Calu3 (cell line): ENCODE measurements at regions not wholly inside any gene's neighbourhood (a gene's known extent, or its start where the extent isn't known, plus 50 kb on each side); places are given as distances from the start of the nearest gene placed in this dataset.

Source experiments
- BruUV-seq: library from RNA; stranded (reverse); fragments of 400-500 nt; replicated peaks from 2 replicates; lab custom pipeline; 2021; lab: Mats Ljungman, UMichigan
- CTCF ChIA-PET: fragments of 300-600 bp; sonication (Branson Sonifier 250); formaldehyde crosslinking; loops from one replicate; lab custom pipeline; 2022; ENCODE audit warnings: antibody characterized with exemption; lab: Charles Lee
- DNase-seq: peaks from one replicate; pipeline ENCODE4 v3.0.0; 2022
- H3K27ac Mint-ChIP-seq: one replicate; pipeline ENCODE4 v1.8.0; 2022; ENCODE audit warnings: mixed read lengths; ENCODE audit not compliant: unreplicated experiment
- H3K27me3 Mint-ChIP-seq: one replicate; pipeline ENCODE4 v1.8.0; 2022; ENCODE audit warnings: mixed read lengths; ENCODE audit not compliant: unreplicated experiment
- H3K36me3 Mint-ChIP-seq: one replicate; pipeline ENCODE4 v1.8.0; 2022; ENCODE audit warnings: mild to moderate bottlenecking, moderate library complexity, mixed read lengths; ENCODE audit not compliant: insufficient read depth, unreplicated experiment
- H3K4me1 Mint-ChIP-seq: one replicate; pipeline ENCODE4 v1.8.0; 2022; ENCODE audit warnings: mild to moderate bottlenecking, low read depth, mixed read lengths; ENCODE audit not compliant: unreplicated experiment
- H3K4me3 Mint-ChIP-seq: one replicate; pipeline ENCODE4 v1.8.0; 2022; ENCODE audit warnings: mild to moderate bottlenecking, low read depth, moderate library complexity, mixed read lengths; ENCODE audit not compliant: unreplicated experiment
- H3K9me3 Mint-ChIP-seq: one replicate; pipeline ENCODE4 v1.8.0; 2022; ENCODE audit warnings: low read depth, mixed read lengths; ENCODE audit not compliant: unreplicated experiment
- intact Hi-C: fragments of 100-400 bp; cut with micrococcal nuclease; formaldehyde crosslinking; loops from one replicate; pipeline ENCODE4 v1.10.0; 2022; ENCODE audit not compliant: unreplicated experiment
- TF ChIP-seq, protein P1 (sequence below): fragments of 200-600 bp; IDR thresholded peaks from one replicate; pipeline ENCODE4 v1.8.0; 2022; ENCODE audit warnings: antibody characterized with exemption; ENCODE audit not compliant: unreplicated experiment

DNA sequence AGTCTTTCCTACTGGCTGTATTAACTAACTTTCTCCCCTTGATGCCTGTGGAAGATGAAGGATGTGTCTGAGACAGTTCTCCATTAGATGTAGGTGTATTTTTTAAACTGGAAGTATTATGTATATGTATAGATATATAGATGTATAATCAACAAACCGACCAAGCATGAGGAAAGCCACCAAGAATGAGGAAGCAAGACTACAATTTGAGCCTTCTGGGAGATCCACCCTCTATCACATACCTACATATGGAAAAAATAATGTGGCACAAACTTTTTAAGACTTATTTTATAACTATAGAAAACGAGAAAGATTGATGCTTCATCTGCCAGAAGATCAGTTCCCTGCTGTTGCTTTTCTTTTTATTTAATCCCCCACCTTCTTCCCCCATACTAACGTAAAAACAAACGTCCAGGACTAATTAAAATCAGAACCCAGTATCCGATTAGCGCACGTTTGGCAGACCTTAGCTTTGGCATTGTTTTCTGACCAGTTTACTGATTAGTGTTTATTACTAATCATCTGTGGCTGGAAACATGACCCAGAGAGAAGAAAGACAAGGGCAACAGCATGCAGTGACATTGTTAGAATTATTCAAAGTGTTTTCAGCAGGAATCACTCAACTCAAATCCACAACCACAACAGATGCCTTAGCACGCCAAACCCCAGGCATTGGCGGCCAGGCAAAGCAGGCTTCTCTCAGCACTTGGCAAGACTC, 490.2 kb downstream of the EBF1 start:
- no peak overlapping the region for H3K27ac Mint-ChIP-seq
- no peaks in the 10 kb centered on the region for H3K27me3 Mint-ChIP-seq
- no TSS peak for BruUV-seq
- H3K9me3 Mint-ChIP-seq: peaks cover 13% of the 10 kb centered on the region
- H3K36me3 Mint-ChIP-seq: no peaks in the 10 kb centered on the region
- intact Hi-C loops: no loop called here
- H3K4me3 Mint-ChIP-seq: no peak overlapping the region
- CTCF ChIA-PET: interaction anchor here (0.7 kb wide), 1 partner anchor 296 kb away, joined by 4 read pairs; no protein-coding TSS in a partner anchor
- TF ChIP-seq, protein P1, sequence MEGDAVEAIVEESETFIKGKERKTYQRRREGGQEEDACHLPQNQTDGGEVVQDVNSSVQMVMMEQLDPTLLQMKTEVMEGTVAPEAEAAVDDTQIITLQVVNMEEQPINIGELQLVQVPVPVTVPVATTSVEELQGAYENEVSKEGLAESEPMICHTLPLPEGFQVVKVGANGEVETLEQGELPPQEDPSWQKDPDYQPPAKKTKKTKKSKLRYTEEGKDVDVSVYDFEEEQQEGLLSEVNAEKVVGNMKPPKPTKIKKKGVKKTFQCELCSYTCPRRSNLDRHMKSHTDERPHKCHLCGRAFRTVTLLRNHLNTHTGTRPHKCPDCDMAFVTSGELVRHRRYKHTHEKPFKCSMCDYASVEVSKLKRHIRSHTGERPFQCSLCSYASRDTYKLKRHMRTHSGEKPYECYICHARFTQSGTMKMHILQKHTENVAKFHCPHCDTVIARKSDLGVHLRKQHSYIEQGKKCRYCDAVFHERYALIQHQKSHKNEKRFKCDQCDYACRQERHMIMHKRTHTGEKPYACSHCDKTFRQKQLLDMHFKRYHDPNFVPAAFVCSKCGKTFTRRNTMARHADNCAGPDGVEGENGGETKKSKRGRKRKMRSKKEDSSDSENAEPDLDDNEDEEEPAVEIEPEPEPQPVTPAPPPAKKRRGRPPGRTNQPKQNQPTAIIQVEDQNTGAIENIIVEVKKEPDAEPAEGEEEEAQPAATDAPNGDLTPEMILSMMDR: no peak
- H3K4me1 Mint-ChIP-seq: no peaks in the 10 kb centered on the region
- no peak for DNase-seq

DNA sequence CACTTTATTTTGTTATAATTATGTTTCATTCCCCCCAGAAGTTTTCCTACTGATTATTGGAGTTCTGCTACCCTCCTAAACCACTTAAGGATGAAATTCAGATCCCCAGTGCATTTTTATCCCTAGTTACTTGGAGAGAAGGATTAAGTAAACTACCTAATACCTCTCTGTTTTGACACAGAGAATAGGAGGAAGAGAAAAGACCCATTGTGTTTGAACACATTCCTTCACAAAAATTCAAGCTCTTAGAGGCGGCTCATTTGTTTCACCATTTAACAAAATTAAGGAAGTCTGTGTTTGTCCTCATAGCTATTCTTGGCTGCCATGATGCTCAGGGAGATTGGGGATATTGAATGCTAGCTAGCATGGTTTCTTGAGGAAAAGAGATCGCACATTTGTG, 492.6 kb downstream of the EBF1 start:
- Mint-ChIP-seq H3K4me3 (no peak overlapping the region), H3K9me3 (peaks cover 16% of the 10 kb centered on the region), H3K27ac (no peak overlapping the region), H3K27me3 (no peaks in the 10 kb centered on the region), H3K36me3 (no peaks in the 10 kb centered on the region), H3K4me1 (no peaks in the 10 kb centered on the region)
- CTCF ChIA-PET: no interaction called here
- no TSS peak for BruUV-seq
- no peak for DNase-seq
- TF ChIP-seq, protein P1: no peak
- intact Hi-C loops: no loop called here

DNA sequence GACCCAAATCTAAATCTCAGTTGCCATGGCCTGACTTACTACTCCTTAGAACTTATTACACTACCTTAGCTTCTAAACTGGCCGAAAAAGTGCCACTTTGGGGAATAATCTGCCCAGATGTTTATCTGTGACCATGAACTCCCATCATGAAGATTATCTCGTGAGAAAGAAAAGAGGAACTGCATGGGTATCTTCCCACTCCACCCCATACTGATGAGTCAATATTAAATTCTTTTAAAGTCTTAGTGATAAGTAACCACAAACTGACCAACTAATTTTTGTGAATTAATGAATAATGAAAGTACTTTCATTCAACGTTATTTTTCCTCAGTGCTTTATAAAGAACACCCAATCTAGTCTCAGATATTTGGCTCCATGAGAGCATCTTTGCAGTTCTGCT, 493.5 kb downstream of the EBF1 start:
- Mint-ChIP-seq H3K27me3 (no peaks in the 10 kb centered on the region), H3K4me1 (no peaks in the 10 kb centered on the region), H3K4me3 (no peak overlapping the region), H3K27ac (no peak overlapping the region), H3K9me3 (peaks cover 22% of the 10 kb centered on the region), H3K36me3 (no peaks in the 10 kb centered on the region)
- intact Hi-C loops: no loop called here
- TF ChIP-seq, protein P1: no peak
- BruUV-seq: no TSS peak
- CTCF ChIA-PET: no interaction called here
- no peak for DNase-seq

DNA sequence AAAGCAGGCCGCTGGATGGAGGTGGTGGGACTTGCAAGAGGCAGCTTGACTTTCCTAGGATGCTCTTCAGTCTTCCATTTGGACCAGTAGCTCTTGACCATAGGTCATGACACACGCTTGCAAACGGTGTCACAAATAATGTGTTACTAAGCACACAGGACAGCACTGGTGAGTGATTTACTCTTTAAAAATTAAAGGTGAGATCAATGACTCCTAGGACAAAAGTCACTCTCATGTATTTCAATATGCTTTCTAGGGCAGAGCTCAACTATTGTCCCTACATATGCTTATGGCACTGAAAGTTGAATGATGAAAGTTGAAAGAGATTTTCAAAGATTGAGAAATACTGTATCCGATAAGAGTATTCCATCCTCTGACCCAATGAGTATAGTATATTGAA, 496.7 kb downstream of the EBF1 start:
- Mint-ChIP-seq H3K4me1 (no peaks in the 10 kb centered on the region), H3K36me3 (no peaks in the 10 kb centered on the region), H3K27me3 (no peaks in the 10 kb centered on the region), H3K4me3 (no peak overlapping the region), H3K9me3 (peaks cover 22% of the 10 kb centered on the region), H3K27ac (no peak overlapping the region)
- CTCF ChIA-PET: no interaction called here
- intact Hi-C loops: no loop called here
- BruUV-seq: no TSS peak
- TF ChIP-seq, protein P1: no peak
- no peak for DNase-seq
